Large intestine (tissue), 3 donors: ENCODE measurements at regions not wholly inside any gene's neighbourhood (a gene's known extent, or its start where the extent isn't known, plus 50 kb on each side); places are given as distances from the start of the nearest gene placed in this dataset.

Source experiments
- DNase-seq, 2 donors: peaks; one replicate each; pipeline versions ENCODE4 v3.0.0 to v3.0.0-alpha.2; 2013
- H3K27ac ChIP-seq: one replicate; pipeline ENCODE4 v1.5.1; 2013; ENCODE audit warnings: low read length
- H3K27me3 ChIP-seq: 2 replicates; pipeline ENCODE4 v1.6.1; 2013; ENCODE audit warnings: low read length; ENCODE audit not compliant: control insufficient read depth, insufficient read depth
- H3K36me3 ChIP-seq: 2 replicates; pipeline ENCODE4 v1.6.1; 2013; ENCODE audit warnings: low read length; ENCODE audit not compliant: control insufficient read depth, insufficient read depth
- H3K4me1 ChIP-seq: one replicate; pipeline ENCODE4 v1.6.1; 2013; ENCODE audit warnings: low read length; ENCODE audit not compliant: control insufficient read depth, insufficient read depth
- H3K4me3 ChIP-seq: one replicate; pipeline ENCODE4 v1.5.1; 2013; ENCODE audit warnings: low read length
- H3K9me3 ChIP-seq: one replicate; pipeline ENCODE4 v1.6.1; 2013; ENCODE audit warnings: mild to moderate bottlenecking, low read depth, low read length, moderate library complexity; ENCODE audit not compliant: control insufficient read depth
- WGBS: methylation state at CpG from one replicate; pipeline ENCODE4 v1.1.5; 2013; ENCODE audit warnings: low lambda C conversion rate; ENCODE audit not compliant: insufficient coverage; 5-methylcytosine and 5-hydroxymethylcytosine counted together

GRCh38 chr15:87207990-87208580 lies 1048.5 kb downstream of the NTRK3 start:
- Histone ChIP-seq H3K36me3 (no peaks in the 10 kb centered on the region), H3K27me3 (no peaks in the 10 kb centered on the region), H3K27ac (no peak overlapping the region), H3K4me3 (no peak overlapping the region), H3K4me1 (no peaks in the 10 kb centered on the region), H3K9me3 (no peaks in the 10 kb centered on the region)
- DNase-seq = no peak

GRCh38 chr15:87207251-87207650 lies 1049.3 kb downstream of the NTRK3 start:
- Histone ChIP-seq H3K9me3 (no peaks in the 10 kb centered on the region), H3K27me3 (no peaks in the 10 kb centered on the region), H3K27ac (no peak overlapping the region), H3K4me3 (no peak overlapping the region), H3K36me3 (no peaks in the 10 kb centered on the region), H3K4me1 (no peaks in the 10 kb centered on the region)
- no peak for DNase-seq
- no CpG with 5 or more reads among the region's 2 CpGs for WGBS

GRCh38 chr15:87201986-87202385 lies 1054.6 kb downstream of the NTRK3 start:
- H3K4me3 ChIP-seq = no peak overlapping the region
- no peaks in the 10 kb centered on the region for H3K36me3 ChIP-seq
- no peaks in the 10 kb centered on the region for H3K27me3 ChIP-seq
- 60% methylated on average over 1 of the region's 2 CpGs for whole genome bisulfite sequencing
- H3K4me1 ChIP-seq = no peaks in the 10 kb centered on the region
- no peak for DNase-seq
- no peak overlapping the region for H3K27ac ChIP-seq
- H3K9me3 ChIP-seq = no peaks in the 10 kb centered on the region

- Histone ChIP-seq H3K4me1 (no peaks in the 10 kb centered on the region), H3K9me3 (no peaks in the 10 kb centered on the region), H3K4me3 (no peak overlapping the region), H3K27ac (no peak overlapping the region), H3K36me3 (no peaks in the 10 kb centered on the region), H3K27me3 (no peaks in the 10 kb centered on the region)
- WGBS = 80% methylated on average over 1 of the region's 2 CpGs
- no peak for DNase-seq
Measured at GRCh38 chr15:87200149-87200548, 1056.4 kb downstream of the NTRK3 start.

- Histone ChIP-seq H3K4me3 (no peak overlapping the region), H3K27ac (no peak overlapping the region), H3K27me3 (no peaks in the 10 kb centered on the region), H3K9me3 (no peaks in the 10 kb centered on the region), H3K36me3 (no peaks in the 10 kb centered on the region), H3K4me1 (no peaks in the 10 kb centered on the region)
- WGBS = no CpG with 5 or more reads among the region's 3 CpGs
- DNase-seq = no peak
Measured at GRCh38 chr15:87197981-87198380, 1058.6 kb downstream of the NTRK3 start.

- no peak overlapping the region for H3K27ac ChIP-seq
- H3K36me3 ChIP-seq = no peaks in the 10 kb centered on the region
- DNase-seq = no peak
- no peak overlapping the region for H3K4me3 ChIP-seq
- WGBS = no CpG with 5 or more reads among the region's 4 CpGs
- H3K9me3 ChIP-seq = no peaks in the 10 kb centered on the region
- H3K27me3 ChIP-seq = no peaks in the 10 kb centered on the region
- no peaks in the 10 kb centered on the region for H3K4me1 ChIP-seq
Measured at GRCh38 chr15:87196498-87196897, 1060.0 kb downstream of the NTRK3 start.

- Histone ChIP-seq H3K4me3 (no peak overlapping the region), H3K36me3 (no peaks in the 10 kb centered on the region), H3K4me1 (no peaks in the 10 kb centered on the region), H3K9me3 (no peaks in the 10 kb centered on the region), H3K27me3 (no peaks in the 10 kb centered on the region), H3K27ac (no peak overlapping the region)
- DNase-seq = no peak
- 80% methylated on average over 1 of the region's 6 CpGs for WGBS
Measured at GRCh38 chr15:87193481-87193880, 1063.1 kb downstream of the NTRK3 start.

- no CpG with 5 or more reads among the region's 1 CpG for WGBS
- Histone ChIP-seq H3K36me3 (no peaks in the 10 kb centered on the region), H3K4me3 (no peak overlapping the region), H3K27me3 (no peaks in the 10 kb centered on the region), H3K9me3 (no peaks in the 10 kb centered on the region), H3K27ac (no peak overlapping the region), H3K4me1 (no peaks in the 10 kb centered on the region)
- no peak for DNase-seq
Measured at GRCh38 chr15:87167706-87168105, 1088.0 kb downstream of the AGBL1 start.

- Histone ChIP-seq H3K9me3 (no peaks in the 10 kb centered on the region), H3K4me1 (no peaks in the 10 kb centered on the region), H3K27ac (no peak overlapping the region), H3K27me3 (no peaks in the 10 kb centered on the region), H3K4me3 (no peak overlapping the region), H3K36me3 (no peaks in the 10 kb centered on the region)
- DNase-seq = no peak
Measured at GRCh38 chr15:87167055-87167454, 1087.4 kb downstream of the AGBL1 start.

- H3K4me1 ChIP-seq = no peaks in the 10 kb centered on the region
- H3K36me3 ChIP-seq = no peaks in the 10 kb centered on the region
- no CpG with 5 or more reads among the region's 4 CpGs for WGBS
- H3K27me3 ChIP-seq = no peaks in the 10 kb centered on the region
- DNase-seq = no peak
- no peak overlapping the region for H3K4me3 ChIP-seq
- H3K27ac ChIP-seq = no peak overlapping the region
- H3K9me3 ChIP-seq = no peaks in the 10 kb centered on the region
Measured at GRCh38 chr15:87155771-87156170, 1076.1 kb downstream of the AGBL1 start.

- Histone ChIP-seq H3K9me3 (no peaks in the 10 kb centered on the region), H3K4me1 (no peaks in the 10 kb centered on the region), H3K4me3 (no peak overlapping the region), H3K27me3 (no peaks in the 10 kb centered on the region), H3K27ac (no peak overlapping the region), H3K36me3 (no peaks in the 10 kb centered on the region)
- DNase-seq = no peak
Measured at GRCh38 chr15:87154761-87155160, 1075.1 kb downstream of the AGBL1 start.
